Lung (tissue), 11 donors: ENCODE measurements at regions not wholly inside any gene's neighbourhood (a gene's known extent, or its start where the extent isn't known, plus 50 kb on each side); places are given as distances from the start of the nearest gene placed in this dataset.

ENCODE experiments used
- ATAC-seq: fragments of 200-7000 bp; cut with Tn5 transposase; one replicate; pipeline ENCODE4 v1.9.1; 2020; ENCODE audit warnings: moderate number of reproducible peaks; ENCODE audit not compliant: insufficient read depth, low FRiP score
- DNase-seq, 3 donors: peaks; one replicate each; pipeline ENCODE4 v3.0.0-alpha.2; 2013 to 2017
- H3K27ac ChIP-seq, 2 donors: one replicate each; pipeline ENCODE4 v1.5.1; 2013; ENCODE audit warnings: mild to moderate bottlenecking in 2 of 2, moderate library complexity in 2 of 2, control low read depth in 1 of 2, inconsistent platforms in 1 of 2, low read depth in 1 of 2, low read length in 1 of 2
- H3K27me3 ChIP-seq, 3 donors: one replicate each; pipeline ENCODE4 v1.5.1; 2013; ENCODE audit warnings: low read length in 2 of 3; ENCODE audit not compliant: control insufficient read depth in 3 of 3, insufficient read depth in 3 of 3
- H3K36me3 ChIP-seq, 4 donors: one replicate each; pipeline ENCODE4 v1.5.1; 2013; ENCODE audit warnings: low read length in 4 of 4, mild to moderate bottlenecking in 1 of 4, moderate library complexity in 1 of 4; ENCODE audit not compliant: control insufficient read depth in 4 of 4, insufficient read depth in 4 of 4
- H3K4me1 ChIP-seq, 5 donors: one replicate each; pipeline ENCODE4 v1.5.1; 2013; ENCODE audit warnings: low read length in 5 of 5, mild to moderate bottlenecking in 2 of 5, moderate library complexity in 1 of 5; ENCODE audit not compliant: control insufficient read depth in 5 of 5, insufficient read depth in 5 of 5
- H3K4me3 ChIP-seq: one replicate; pipeline ENCODE4 v1.5.1; 2013; ENCODE audit warnings: mild to moderate bottlenecking, control low read depth, moderate library complexity
- H3K9ac ChIP-seq, 2 donors: one replicate each; pipeline ENCODE4 v1.5.1; 2013; ENCODE audit warnings: low read length in 2 of 2, control low read depth in 1 of 2; ENCODE audit not compliant: insufficient read depth in 1 of 2
- H3K9me3 ChIP-seq, 4 donors: one replicate each; pipeline ENCODE4 v1.5.1; 2013; ENCODE audit warnings: low read length in 3 of 4, mild to moderate bottlenecking in 1 of 4, moderate library complexity in 1 of 4; ENCODE audit not compliant: control insufficient read depth in 4 of 4, insufficient read depth in 3 of 4
- WGBS, 2 donors: extraction: QIAGEN DNeasy Blood & Tissue Kit; methylation state at CpG; one replicate each; pipeline ENCODE4 v1.1.7; 2013; 5-methylcytosine and 5-hydroxymethylcytosine counted together
- TF ChIP-seq, protein P1 (sequence below): IDR thresholded peaks from 2 replicates; pipeline ENCODE4 v1.5.1; 2012; ENCODE audit warnings: mild to moderate bottlenecking; ENCODE audit errors: control extremely low read depth, extremely low read depth
- donor health status: control.
- donor health status: control.
- donor health status: Bipolar disorder and iron deficiency.
- donor health status: healthy.
- donor health status: DM: yes; HTN: yes; CAD: no.

DNA sequence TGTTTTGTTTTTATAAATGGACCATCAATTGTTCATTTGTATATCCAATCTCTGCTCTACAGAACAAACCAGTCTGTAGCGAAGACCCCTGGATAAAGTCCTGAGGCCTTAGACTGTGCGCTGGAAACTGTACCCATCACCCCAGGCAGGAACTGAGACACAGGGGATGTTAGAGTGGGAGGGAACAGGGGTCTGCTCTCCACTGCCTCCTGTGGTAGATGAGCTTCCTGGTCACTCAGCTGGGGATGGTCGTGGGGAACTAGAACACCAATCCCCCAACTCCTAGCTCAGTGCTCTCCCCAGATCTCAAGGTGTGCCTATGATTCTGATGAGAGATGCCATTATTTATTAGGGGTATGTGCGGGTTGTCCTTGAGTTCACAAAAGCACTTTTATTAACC, 340.2 kb upstream of the IGF1R start:
- ATAC-seq, result no peak
- peaks cover 0 to 2% (median 0%) of the 10 kb centered on the region in 4 donors for H3K9me3 ChIP-seq

DNA sequence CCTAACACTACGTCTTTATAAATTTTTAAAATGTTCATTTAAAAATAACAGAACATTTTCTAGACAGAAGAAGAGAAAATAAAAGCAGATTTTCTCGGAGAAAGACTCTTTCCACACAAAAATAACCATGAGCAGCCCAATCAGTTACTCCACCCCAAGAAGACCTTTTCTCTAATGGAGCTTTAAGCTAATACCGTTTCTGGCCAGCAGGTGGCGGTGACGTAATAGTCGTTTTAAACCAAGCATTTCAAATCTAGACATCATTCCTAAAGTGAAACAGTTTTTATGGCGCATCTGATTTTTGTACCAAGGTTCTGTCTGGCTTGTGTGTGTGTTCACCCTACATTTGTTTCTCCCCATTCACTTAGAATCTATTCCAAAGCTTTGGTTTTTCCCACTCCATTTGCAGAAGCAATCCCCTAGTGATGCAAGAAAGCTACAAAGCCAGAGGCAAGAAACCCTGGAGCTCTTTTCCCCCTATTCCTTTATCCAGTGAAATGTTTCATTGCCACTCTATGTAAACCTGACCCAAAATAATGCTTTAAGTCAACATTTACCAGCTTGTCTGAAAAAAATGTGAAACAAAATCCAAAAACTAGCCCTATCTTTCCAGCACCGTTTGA, 336.7 kb upstream of the IGF1R start:
- ATAC-seq, result no peak
- TF ChIP-seq, protein P1, sequence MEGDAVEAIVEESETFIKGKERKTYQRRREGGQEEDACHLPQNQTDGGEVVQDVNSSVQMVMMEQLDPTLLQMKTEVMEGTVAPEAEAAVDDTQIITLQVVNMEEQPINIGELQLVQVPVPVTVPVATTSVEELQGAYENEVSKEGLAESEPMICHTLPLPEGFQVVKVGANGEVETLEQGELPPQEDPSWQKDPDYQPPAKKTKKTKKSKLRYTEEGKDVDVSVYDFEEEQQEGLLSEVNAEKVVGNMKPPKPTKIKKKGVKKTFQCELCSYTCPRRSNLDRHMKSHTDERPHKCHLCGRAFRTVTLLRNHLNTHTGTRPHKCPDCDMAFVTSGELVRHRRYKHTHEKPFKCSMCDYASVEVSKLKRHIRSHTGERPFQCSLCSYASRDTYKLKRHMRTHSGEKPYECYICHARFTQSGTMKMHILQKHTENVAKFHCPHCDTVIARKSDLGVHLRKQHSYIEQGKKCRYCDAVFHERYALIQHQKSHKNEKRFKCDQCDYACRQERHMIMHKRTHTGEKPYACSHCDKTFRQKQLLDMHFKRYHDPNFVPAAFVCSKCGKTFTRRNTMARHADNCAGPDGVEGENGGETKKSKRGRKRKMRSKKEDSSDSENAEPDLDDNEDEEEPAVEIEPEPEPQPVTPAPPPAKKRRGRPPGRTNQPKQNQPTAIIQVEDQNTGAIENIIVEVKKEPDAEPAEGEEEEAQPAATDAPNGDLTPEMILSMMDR, result peak; percentile 55

More for the DNA sequence above, 340.2 kb upstream of the IGF1R start:
- peaks cover 0 to 3% (median 0%) of the 10 kb centered on the region in 3 donors for H3K27me3 ChIP-seq
- H3K36me3 ChIP-seq, result no peaks in the 10 kb centered on the region
- TF ChIP-seq, protein P1, result no peak
- no peak for DNase-seq
- H3K4me3 ChIP-seq, result no peak overlapping the region
- H3K9ac ChIP-seq, result no peak overlapping the region
- 85 to 91% methylated on average over 4 of the region's 4 CpGs for WGBS, 2 donors
- H3K4me1 ChIP-seq, result peaks cover 0 to 10% (median 0%) of the 10 kb centered on the region in 5 donors
- no peak overlapping the region for H3K27ac ChIP-seq

DNA sequence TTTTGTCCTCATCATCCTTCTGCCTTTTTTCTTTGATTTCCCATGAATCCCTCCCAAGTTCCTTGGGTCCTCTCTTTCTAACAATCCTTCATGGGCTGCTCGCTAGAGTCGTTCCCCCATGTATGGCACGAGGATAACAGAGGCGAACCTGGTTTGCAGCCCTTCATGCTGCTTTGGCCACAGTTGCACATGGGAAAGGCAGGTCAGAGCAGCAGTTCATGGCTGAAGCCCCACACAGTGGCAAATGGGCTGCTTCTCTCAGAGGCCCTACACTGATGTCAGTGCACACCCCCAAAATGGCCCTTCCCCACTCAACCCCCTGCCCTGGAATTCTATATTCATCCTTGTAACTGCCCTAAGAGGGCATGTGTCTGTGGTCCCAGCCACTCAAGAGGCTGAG, 335.4 kb upstream of the IGF1R start:
- WGBS, 2 donors, result 84 to 85% methylated on average over 4 of the region's 4 CpGs
- Histone ChIP-seq H3K9ac (no peak overlapping the region), H3K9me3 (peaks cover 0 to 2% (median 0%) of the 10 kb centered on the region in 4 donors), H3K27ac (no peak overlapping the region), H3K36me3 (no peaks in the 10 kb centered on the region), H3K4me3 (no peak overlapping the region), H3K27me3 (no peaks in the 10 kb centered on the region), H3K4me1 (peaks cover 0 to 3% (median 0%) of the 10 kb centered on the region in 5 donors)
- no peak for ATAC-seq
- DNase-seq, result no peak
- TF ChIP-seq, protein P1, result no peak

More for the DNA sequence above, 336.7 kb upstream of the IGF1R start:
- no peak overlapping the region for H3K9ac ChIP-seq
- H3K36me3 ChIP-seq, result no peaks in the 10 kb centered on the region
- no peak overlapping the region for H3K27ac ChIP-seq
- DNase-seq, result peak; percentile 83 to 88 (median 86)
- no peak overlapping the region for H3K4me3 ChIP-seq
- peaks cover 0 to 2% (median 0%) of the 10 kb centered on the region in 4 donors for H3K9me3 ChIP-seq
- WGBS, 2 donors, result 13 to 16% methylated on average over 8 of the region's 8 CpGs
- peaks cover 0 to 3% (median 0%) of the 10 kb centered on the region in 5 donors for H3K4me1 ChIP-seq
- peaks cover 0 to 3% (median 0%) of the 10 kb centered on the region in 3 donors for H3K27me3 ChIP-seq
